ENCODE measurements at regions not wholly inside any gene's neighbourhood (a gene's known extent, or its start where the extent isn't known, plus 50 kb on each side); places are given as distances from the start of the nearest gene placed in this dataset.
"Not testable (repeated sequence)": the region's sequence is repeated elsewhere in the genome, so short reads cannot be mapped to it uniquely, and the experiment has no call there.

DNA sequence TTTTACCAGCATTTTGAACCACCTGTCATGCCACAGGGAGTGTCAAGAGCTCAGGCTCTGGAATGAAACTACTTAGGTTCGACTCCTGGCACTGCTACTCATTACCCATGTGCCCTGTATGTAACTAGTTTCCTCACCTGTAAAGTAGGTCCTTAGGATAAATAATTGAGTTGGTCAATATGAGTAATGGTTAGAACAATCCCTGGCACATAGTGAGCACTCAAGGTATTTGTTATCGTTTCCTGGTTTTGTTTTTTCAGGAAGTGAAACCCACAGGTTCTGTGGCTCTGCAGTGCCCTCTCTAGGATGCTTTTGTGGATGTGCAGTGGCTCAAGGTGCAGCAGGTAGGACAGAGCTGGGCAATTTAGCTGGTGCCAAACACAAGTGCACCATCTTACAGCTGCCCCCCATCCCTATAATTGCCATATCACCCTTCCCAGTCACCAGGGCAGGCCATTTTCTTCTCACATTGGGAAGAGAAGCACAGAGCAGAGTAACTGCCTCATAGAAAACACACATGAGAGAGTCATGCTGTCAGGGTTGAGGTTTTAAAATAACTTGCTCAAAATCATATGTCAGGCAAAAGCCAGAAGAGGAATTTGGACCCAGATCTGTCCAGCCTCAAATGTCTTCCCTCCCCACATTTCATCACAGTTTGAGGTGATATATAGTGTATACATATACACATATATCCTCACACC lies 297.5 kb downstream of the RPAP3 start:
- no peak for DNase-seq

- DNase-seq = no peak
Measured at GRCh38 chr12:47407463-47408129, 298.2 kb downstream of the RPAP3 start.

DNA sequence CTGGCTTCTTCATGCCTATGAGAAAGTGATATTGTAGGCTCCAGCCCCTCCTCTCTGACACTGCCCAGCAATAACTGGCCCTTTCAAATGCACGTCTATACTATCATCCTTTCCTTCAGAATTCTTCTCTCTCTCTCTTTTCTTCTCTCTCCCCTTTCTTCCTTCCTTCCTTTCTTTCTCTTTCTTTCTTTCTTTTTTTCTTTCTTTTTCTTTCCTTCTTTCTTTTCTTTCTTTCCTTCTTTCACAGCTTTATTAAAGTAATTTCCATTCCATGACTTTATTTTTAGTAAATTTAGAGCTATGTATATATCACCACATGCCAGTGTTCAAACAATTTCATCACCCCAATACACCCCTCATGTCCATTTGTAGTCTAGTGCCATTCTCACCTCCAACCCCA lies 302.1 kb downstream of the RPAP3 start:
- no peak for DNase-seq

- not testable (repeated sequence) for DNase-seq
Measured at GRCh38 chr12:47401196-47401595, 304.6 kb downstream of the RPAP3 start.

DNA sequence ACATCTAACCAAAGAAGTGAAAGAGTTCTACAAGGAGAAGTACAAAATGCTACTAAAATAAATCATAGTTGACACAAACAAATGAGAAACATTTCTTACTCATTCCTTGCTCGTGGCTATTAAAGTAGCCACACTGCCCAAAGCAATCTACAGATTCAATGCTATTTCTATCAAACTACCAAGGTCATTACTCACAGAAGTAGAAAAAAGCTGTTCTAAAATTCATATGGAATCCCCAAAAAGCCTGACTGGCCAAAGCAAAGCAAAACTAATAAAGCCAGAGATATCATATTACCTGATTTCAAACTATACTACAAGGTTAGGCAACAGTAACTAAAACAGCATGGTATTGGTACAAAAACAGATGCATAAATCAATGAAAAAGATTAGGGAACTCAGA lies 305.6 kb downstream of the RPAP3 start:
- DNase-seq = no peak

- DNase-seq = no peak
Measured at GRCh38 chr12:47397664-47398281, 308.1 kb downstream of the RPAP3 start.

DNA sequence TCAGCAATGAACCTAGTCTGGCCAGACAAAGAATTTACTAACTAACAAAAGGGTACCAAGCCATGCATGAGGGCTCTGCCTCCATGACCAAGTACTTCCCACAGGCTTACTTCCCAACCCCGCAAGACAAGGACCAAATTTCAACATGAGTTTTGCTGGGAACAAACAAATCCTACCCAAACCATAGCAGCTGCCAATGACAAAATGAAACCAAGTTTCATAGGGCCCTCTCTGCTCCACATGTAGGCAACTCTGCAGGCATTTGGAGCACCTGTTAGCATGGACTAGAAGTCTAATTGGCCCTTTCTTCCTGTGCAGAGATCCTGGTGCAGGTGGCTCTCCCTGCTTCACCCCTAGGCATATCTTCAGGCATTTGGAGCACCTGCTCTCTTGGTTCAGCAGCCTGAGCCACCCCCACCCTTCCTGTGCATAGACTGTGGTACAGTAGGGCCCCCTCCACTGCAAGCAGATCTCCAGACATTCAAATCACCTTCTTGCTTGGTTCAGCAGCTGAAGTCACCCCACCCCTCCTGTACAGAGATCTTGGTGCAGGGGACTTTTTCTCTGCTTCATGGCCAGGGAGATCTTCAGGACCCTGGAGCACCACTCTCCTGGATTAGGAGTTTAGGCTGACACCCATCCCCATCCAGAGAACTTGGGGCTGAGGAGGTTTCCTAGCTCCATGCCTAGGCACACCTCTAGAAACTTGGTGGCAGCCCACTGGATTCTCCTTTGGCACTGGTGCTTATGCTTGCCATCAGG lies 308.7 kb downstream of the RPAP3 start:
- no peak for DNase-seq

- no peak for DNase-seq
Measured at GRCh38 chr12:47394070-47394469, 311.8 kb downstream of the RPAP3 start.

DNA sequence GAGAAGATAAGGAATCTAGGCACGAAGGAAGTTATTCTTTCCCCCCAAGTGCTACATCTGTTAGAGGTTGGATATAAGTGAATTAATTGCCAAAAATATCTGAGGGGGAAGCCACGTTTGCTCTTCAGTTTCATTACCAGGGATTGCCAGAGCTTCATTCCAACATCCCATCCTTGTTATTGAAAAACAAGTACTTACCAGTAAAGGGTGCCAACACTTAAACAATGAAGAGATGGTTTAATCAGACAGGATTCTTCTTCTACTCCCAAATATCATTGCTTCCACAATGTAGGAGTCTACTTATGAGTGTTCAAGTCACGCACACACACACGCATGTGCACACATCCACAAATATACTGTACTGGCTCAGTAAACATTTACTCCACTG lies 312.4 kb downstream of the RPAP3 start:
- DNase-seq = no peak

DNA sequence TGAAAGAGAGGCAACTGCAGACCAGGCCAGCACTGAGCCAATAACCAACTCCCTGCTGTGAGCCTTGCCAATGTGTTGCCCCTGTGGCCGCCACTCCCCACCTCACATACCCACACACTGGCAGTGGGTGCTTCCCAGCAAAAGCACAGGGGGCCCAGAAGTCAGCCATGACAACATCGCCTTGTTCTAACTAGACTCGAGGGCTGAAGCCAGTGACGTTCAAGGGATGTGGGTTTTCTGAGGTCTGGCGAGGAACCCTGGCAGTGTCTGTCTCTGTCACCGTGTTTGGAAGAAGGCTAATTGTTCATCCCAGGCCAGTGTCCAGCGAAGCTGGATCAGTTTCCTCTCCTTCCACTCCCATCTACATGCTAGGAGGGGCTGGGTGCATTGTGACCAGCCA lies 311.8 kb upstream of the AMIGO2 start:
- DNase-seq = no peak

GRCh38 chr12:47388712-47389111 lies 309.0 kb upstream of the AMIGO2 start:
- no peak for DNase-seq

DNA sequence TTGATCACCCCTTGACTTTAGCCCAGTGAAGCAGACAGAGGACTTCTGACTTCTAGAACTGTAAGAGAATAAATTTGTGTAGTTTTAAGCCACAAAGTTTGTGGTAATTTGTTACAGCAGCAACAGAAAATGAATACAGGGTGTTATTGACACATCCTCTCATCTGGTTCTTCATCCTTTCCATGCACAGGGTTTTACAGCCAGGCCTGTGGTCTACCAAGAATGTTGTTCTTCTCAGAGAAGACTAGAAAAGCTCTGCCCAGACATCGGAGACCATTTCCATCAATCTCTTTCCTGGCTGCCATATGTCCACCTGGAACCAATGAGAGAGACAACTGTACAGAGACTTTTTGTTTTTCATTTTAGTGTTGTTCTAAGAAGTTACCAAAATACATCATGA lies 308.2 kb upstream of the AMIGO2 start:
- no peak for DNase-seq

DNA sequence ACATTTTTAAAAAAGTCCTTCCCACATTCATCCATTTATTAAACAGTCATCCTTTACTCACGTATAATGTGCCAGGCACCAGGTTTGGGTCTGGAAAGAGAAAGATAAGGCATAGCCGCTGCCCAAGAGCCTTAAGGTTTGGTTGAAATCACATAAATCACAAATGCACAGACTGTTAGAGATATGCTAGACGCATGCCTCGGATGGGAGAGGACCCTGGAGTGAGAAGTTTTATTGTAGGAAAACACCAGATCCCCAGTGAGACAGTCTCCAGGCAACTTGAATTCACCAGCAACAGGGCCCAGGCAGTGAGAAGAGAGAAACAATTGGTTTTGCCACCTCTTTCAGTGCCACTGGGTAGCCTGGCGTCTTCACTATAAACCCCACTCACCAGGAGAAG lies 305.9 kb upstream of the AMIGO2 start:
- DNase-seq = no peak

DNA sequence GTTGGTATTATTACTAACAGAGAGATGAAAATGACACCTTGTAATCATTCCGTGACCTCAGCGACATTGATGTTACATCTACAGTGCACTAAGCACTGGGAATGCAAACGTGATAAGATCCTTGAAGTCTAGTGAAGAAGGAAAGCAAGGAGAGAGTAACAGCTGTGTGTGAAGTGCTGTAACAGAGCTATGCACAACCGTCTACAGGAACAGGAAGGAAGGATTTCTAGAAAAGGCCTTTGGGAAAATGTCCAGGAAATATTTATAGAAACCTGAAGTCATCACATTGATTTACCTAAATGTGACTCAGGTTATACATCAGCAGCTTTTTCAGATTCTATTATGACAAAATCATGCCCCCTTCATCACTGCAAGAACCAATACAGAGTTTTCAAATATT lies 304.2 kb upstream of the AMIGO2 start:
- DNase-seq = no peak

DNA sequence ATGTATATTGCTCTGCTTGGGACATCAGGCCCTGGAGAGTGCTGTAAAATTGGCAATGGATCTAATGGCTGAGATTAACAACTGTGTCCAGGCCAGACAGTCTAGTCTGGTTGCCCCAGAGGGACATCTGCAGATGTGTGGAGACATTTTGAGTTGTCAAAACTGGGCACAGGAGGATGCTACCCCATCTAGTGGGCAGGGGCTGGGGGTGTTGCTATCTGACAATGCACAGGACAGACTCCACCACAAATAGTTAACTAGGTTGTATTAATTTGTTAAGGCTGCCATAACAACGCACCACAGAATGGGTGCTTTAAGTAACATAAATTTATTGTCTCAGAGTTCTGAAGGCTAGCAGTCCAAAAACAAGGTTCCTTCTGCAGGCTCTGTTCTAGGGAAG lies 302.5 kb upstream of the AMIGO2 start:
- DNase-seq = no peak

DNA sequence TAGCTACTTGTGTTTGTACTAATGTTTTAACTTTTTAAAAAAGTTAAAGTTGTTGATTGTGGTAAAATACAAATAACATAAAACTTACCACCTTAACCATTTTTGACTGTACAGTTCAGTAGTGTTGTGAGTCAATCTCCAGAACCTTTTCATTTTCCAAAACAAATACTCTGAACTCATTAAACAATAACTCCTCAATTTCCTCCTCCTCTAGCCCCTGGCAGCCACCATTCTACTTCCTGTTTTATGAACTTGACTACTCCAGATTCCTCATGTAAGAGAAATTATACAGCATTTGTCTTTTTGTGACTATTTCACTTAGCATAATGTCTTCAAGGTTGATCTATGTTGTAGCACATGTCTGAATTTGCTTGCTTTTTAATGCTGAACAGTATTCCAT lies 299.1 kb upstream of the AMIGO2 start:
- DNase-seq = no peak

GRCh38 chr12:47378222-47378582 lies 298.4 kb upstream of the AMIGO2 start:
- DNase-seq = no peak

DNA sequence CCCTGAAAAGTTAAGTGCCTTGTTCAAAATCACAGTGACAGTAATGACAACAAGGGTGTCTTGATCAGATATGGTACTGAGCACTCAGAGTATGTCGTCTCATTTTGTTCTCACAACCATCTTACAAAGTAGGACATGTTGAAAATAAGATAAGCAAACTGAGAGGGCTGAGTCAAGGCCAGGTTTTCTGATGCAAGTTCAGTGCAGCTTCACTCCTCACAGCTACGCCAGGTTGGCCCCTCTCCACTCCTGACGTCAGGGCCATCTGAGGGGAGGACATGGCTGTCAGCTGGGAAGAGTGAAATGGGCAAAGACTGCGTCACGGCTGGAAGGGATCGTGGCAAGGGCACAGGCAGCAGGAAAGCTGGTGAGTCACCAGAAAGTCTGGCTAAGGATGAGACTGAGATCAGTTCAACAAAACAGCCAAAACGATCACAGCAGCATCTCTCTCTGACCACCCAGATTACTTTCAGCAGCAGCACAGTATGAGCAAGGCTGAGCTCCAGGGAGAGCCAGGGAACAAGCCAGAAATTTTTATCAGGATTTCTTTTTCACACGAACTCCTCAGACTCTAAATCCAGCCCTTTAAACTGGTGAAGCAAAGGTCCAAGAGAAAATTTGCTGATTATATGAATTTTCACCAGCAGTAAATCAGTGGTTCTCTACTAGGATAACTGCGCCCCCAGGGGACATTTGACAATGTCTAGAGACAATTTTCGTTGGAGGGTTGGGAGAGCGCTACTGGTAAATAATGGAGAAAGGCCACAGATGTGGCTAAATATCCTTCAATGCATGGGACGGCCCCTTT lies 297.9 kb upstream of the AMIGO2 start:
- no peak for DNase-seq

DNA sequence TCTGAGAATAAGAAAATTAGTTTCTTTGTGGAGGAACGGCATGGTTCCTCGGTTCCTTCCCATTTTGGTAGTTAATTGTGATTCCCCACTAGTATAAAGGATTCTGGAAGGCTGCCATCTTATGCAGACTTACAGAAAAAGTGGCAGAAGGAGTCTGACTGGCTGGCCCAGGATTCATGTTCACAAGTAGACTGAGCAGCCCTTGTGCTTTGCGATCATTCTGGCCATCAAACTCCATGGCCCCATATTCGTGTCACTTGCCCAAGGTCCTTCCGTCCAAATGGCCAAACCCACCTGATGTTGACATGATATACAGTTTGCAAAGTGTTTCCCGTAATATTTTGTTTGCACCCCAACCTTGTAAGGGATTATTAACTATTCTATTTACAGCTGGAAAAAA lies 297.2 kb upstream of the AMIGO2 start:
- no peak for DNase-seq

GRCh38 chr12:47373554-47374150 lies 293.9 kb upstream of the AMIGO2 start:
- DNase-seq = no peak

DNA sequence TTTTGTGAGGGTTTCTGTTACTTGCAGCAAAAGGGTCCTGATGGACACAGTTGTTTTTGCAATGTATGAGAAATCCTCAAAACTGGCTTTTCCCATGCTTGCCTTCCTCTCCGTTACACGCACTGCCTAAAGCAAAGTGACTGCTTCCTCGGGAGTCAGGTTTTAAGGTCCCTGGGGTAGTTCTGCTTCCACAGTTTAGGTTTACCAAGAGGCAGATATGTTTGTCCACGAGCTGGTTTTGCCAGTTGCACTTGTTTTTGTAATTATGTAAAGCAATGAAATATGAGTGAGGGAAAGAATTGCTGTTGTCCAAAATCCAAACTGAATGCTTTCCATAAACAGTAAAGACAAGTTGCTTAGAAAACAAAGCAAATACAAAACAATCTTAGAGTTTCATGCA lies 290.7 kb upstream of the AMIGO2 start:
- DNase-seq = no peak

- DNase-seq = no peak
Measured at GRCh38 chr12:47369085-47369484, 289.3 kb upstream of the AMIGO2 start.

All from GF-D8 (cell line).